ENCODE measurements at regions not wholly inside any gene's neighbourhood (a gene's known extent, or its start where the extent isn't known, plus 50 kb on each side); places are given as distances from the start of the nearest gene placed in this dataset.

GRCh38 chr10:88161756-88162155 lies 298.3 kb downstream of the PTEN start:
- no peak for TF ChIP-seq USF1 (IDR thresholded peaks at IDR 0.05)
- TF ChIP-seq EGR1 (IDR thresholded peaks at IDR 0.05), result no peak
- no peak for TF ChIP-seq TAF1 (IDR thresholded peaks at IDR 0.05; ENCODE audit: low read depth)
- no peak for TF ChIP-seq TCF12 (IDR thresholded peaks at IDR 0.05; ENCODE audit: low read depth)

DNA sequence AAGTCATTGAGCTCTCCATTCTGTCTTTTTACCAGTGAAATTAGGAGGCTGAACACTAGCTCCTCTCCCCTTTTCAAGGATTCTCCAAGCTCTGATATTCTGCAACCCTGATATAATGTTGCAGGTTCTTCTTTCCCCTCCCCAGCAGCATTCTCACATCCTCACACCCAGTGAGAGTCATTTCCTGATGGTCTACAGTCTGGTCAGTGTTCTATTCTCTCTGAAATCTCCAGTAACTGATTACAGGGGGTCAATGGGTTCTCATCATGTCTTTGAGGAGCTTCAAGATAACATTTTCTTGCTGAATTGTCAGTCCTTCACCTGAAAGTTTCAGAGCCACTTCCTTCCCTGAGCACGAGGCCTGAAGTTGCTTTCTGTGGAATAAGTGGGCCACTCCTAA lies 299.4 kb downstream of the PTEN start:
- TF ChIP-seq TEAD4 (IDR thresholded peaks at IDR 0.05) (no peak), TCF12 (IDR thresholded peaks at IDR 0.05; ENCODE audit: low read depth) (no peak), FOXM1 (IDR thresholded peaks at IDR 0.05; ENCODE audit: borderline replicate concordance, low read depth) (no peak), USF1 (IDR thresholded peaks at IDR 0.05) (no peak), MAX (IDR thresholded peaks at IDR 0.05) (no peak)

GRCh38 chr10:88163572-88163971 lies 300.1 kb downstream of the PTEN start:
- TF ChIP-seq NFIC (IDR thresholded peaks at IDR 0.05) (no peak), FOXM1 (IDR thresholded peaks at IDR 0.05; ENCODE audit: borderline replicate concordance, low read depth) (no peak), ZBTB7A (IDR thresholded peaks at IDR 0.05; ENCODE audit: low read depth) (no peak), YY1 (IDR thresholded peaks at IDR 0.05; ENCODE audit: low read depth) (no peak), MAX (IDR thresholded peaks at IDR 0.05) (no peak)

DNA sequence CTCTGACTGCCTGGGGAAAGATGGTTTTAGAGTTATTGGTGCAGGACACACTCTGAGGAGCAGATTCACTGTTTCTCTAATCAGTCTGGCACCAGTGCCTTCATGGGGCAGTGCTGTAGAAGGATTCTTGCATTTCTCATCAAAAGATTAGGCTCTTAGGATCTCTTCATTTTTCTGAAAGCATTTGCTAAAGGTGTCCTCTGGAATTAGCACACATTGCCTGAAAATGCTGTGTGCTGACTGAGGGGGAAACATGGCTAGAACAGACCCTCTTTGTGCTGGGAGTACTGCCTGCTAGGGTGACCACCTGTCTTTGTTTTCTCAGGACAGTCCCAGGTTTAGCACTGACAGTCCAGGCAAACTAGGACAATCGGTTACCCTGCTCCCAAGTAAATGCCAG lies 301.0 kb downstream of the PTEN start:
- no peak for TF ChIP-seq CREB1 (IDR thresholded peaks at IDR 0.05; ENCODE audit: low read depth)
- no peak for TF ChIP-seq USF1 (IDR thresholded peaks at IDR 0.05)
- TF ChIP-seq RAD21 (IDR thresholded peaks at IDR 0.05; ENCODE audit: low read depth), result no peak
- TF ChIP-seq MAX (IDR thresholded peaks at IDR 0.05), result no peak
- TF ChIP-seq YY1 (IDR thresholded peaks at IDR 0.05; ENCODE audit: low read depth), result no peak
- TF ChIP-seq ZBTB7A (IDR thresholded peaks at IDR 0.05; ENCODE audit: low read depth), result no peak
- TF ChIP-seq TAF1 (IDR thresholded peaks at IDR 0.05; ENCODE audit: low read depth), result no peak
- no peak for TF ChIP-seq CEBPB (IDR thresholded peaks at IDR 0.05)
- no peak for TF ChIP-seq EP300 (IDR thresholded peaks at IDR 0.05; ENCODE audit: borderline replicate concordance)
- no peak for TF ChIP-seq TCF12 (IDR thresholded peaks at IDR 0.05; ENCODE audit: low read depth)
- no peak for TF ChIP-seq FOXM1 (IDR thresholded peaks at IDR 0.05; ENCODE audit: borderline replicate concordance, low read depth)
- TF ChIP-seq EGR1 (IDR thresholded peaks at IDR 0.05), result no peak

- no peak for TF ChIP-seq MAX (IDR thresholded peaks at IDR 0.05)
- TF ChIP-seq ZBTB7A (IDR thresholded peaks at IDR 0.05; ENCODE audit: low read depth), result no peak
- no peak for TF ChIP-seq USF1 (IDR thresholded peaks at IDR 0.05)
- TF ChIP-seq EP300 (IDR thresholded peaks at IDR 0.05; ENCODE audit: borderline replicate concordance), result no peak
- no peak for TF ChIP-seq TEAD4 (IDR thresholded peaks at IDR 0.05)
- TF ChIP-seq FOXM1 (IDR thresholded peaks at IDR 0.05; ENCODE audit: borderline replicate concordance, low read depth), result no peak
- no peak for TF ChIP-seq CREB1 (IDR thresholded peaks at IDR 0.05; ENCODE audit: low read depth)
- no peak for TF ChIP-seq RAD21 (IDR thresholded peaks at IDR 0.05; ENCODE audit: low read depth)
- TF ChIP-seq YY1 (IDR thresholded peaks at IDR 0.05; ENCODE audit: low read depth), result no peak
Observed at GRCh38 chr10:88165849-88166271, 302.4 kb downstream of the PTEN start.

DNA sequence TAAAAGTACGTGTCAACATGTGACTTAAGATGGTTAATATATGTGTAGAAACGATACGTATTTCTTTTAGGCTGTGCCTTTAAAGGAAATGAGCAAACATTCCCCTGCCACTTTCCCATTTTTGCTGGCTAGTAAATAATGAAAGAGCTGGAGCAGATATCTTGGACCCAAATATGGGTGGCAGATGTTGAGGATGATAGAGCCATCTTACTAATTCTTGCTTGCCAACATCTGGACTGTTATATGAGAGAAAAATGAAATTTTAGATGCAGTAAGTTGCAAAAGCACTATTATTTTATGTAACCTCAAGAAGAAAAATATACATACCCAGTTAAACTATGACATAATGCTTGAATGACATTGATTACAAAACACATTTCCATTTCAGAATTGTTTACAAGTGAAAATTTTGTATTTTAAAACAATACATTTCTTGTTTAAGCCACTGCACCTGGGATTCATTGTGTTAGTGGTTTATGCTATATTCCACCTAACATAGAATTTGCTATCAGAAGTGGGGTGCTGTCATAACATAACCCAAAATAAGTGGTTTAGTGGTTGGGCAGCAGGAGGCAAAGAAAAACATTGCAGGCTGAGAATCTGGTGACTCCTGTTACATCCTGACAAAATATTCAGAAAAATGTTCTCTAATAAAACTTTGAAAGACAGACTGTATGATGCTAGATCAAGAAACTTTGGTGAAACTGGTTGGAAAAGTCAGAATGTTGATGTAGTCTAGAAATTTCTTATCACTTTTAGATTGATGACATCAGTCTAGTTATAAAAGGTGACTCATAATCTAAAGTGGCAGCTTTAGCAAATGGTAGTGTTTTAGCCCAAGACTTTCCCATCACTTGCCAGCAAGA lies 305.0 kb downstream of the PTEN start:
- TF ChIP-seq USF1 (IDR thresholded peaks at IDR 0.05), result no peak
- no peak for TF ChIP-seq TCF12 (IDR thresholded peaks at IDR 0.05; ENCODE audit: low read depth)
- TF ChIP-seq RAD21 (IDR thresholded peaks at IDR 0.05; ENCODE audit: low read depth), result no peak
- TF ChIP-seq ZBTB7A (IDR thresholded peaks at IDR 0.05; ENCODE audit: low read depth), result no peak
- TF ChIP-seq CEBPB (IDR thresholded peaks at IDR 0.05), result no peak

- TF ChIP-seq TCF12 (IDR thresholded peaks at IDR 0.05; ENCODE audit: low read depth), result no peak
- no peak for TF ChIP-seq USF1 (IDR thresholded peaks at IDR 0.05)
- TF ChIP-seq YY1 (IDR thresholded peaks at IDR 0.05; ENCODE audit: low read depth), result no peak
- no peak for TF ChIP-seq ZBTB7A (IDR thresholded peaks at IDR 0.05; ENCODE audit: low read depth)
- TF ChIP-seq FOXM1 (IDR thresholded peaks at IDR 0.05; ENCODE audit: borderline replicate concordance, low read depth), result no peak
- TF ChIP-seq TAF1 (IDR thresholded peaks at IDR 0.05; ENCODE audit: low read depth), result no peak
- no peak for TF ChIP-seq CEBPB (IDR thresholded peaks at IDR 0.05)
- TF ChIP-seq TEAD4 (IDR thresholded peaks at IDR 0.05), result no peak
- TF ChIP-seq EGR1 (IDR thresholded peaks at IDR 0.05), result no peak
- TF ChIP-seq MAX (IDR thresholded peaks at IDR 0.05), result no peak
- no peak for TF ChIP-seq CREB1 (IDR thresholded peaks at IDR 0.05; ENCODE audit: low read depth)
- no peak for TF ChIP-seq RAD21 (IDR thresholded peaks at IDR 0.05; ENCODE audit: low read depth)
- TF ChIP-seq NFIC (IDR thresholded peaks at IDR 0.05), result no peak
- TF ChIP-seq REST (IDR thresholded peaks at IDR 0.05; ENCODE audit: low read depth), result no peak
- no peak for TF ChIP-seq EP300 (IDR thresholded peaks at IDR 0.05; ENCODE audit: borderline replicate concordance)
Observed at GRCh38 chr10:88169037-88169319, 305.6 kb downstream of the PTEN start.

All from Ishikawa (cell line).